GM19023 (cell line): ENCODE measurements at regions not wholly inside any gene's neighbourhood (a gene's known extent, or its start where the extent isn't known, plus 50 kb on each side); places are given as distances from the start of the nearest gene placed in this dataset.
"Not testable (repeated sequence)": the region's sequence is repeated elsewhere in the genome, so short reads cannot be mapped to it uniquely, and the experiment has no call there.

Experiments
- ATAC-seq: cut with Tn5 transposase; IDR thresholded peaks from one replicate; pipeline ENCODE4 v1.9.1; 2021; ENCODE audit warnings: mild to moderate bottlenecking, moderate library complexity; ENCODE audit not compliant: unreplicated experiment

DNA sequence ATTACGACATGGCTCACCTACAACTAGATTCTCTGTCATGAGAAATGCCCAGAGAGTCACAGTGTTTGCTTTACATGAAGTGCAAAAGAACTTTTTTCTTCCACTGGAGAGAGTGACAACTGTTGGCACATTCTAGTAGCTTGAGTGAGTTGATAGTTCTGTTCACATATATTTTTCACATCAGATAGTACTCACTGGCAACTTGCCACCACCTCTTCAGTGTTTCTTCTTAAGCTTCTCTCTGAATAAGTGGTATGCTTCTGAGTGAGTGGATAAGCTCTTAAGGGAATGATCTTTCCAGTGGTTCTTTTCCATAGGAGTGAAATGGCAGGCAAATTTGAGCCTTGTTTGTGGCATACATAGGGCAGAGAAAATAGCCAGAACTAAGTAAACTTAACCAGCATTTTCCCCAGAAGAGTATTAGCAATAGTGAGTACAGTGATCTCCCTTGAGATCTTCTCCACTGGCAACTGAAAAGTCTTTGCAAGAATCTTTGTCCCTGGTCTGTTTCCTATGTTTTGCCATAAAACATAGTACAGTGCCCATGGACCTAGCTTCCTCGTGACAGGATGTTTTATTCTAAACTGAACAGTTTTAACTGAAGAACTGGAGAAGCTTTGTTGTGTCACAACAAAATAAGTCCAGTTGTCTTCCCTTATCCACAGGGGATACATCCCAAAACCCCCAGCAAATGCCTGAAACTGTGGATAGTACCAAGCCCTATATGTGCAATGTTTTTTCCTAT is 125.4 kb upstream of the CDK13 start:
- no peak for ATAC-seq

DNA sequence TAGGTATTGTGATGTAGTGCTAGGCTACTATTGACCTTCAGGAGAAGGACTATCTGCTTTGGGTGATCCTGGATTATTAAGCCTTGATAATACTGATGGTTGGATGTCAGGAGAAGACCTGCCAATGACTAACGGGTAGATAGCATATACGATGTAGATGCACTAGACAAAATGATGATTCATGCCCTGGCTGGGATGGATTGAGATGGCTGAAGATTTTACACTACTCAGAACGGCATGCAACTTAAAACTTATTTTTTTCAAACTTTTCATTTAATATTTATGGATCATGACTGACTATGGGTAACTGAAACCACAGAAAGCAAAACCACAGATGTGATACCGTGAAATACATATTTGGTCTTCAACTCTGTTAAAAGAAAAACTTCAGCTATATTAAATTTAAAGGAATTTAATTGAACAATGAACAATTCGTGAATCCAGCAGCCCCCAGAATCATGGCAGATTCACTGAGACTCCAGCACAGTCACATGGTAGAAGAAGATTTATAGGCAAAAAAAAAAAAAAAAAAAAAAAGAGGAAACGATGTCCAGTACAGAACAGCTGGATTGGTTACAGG is 124.6 kb upstream of the CDK13 start:
- ATAC-seq = no peak

DNA sequence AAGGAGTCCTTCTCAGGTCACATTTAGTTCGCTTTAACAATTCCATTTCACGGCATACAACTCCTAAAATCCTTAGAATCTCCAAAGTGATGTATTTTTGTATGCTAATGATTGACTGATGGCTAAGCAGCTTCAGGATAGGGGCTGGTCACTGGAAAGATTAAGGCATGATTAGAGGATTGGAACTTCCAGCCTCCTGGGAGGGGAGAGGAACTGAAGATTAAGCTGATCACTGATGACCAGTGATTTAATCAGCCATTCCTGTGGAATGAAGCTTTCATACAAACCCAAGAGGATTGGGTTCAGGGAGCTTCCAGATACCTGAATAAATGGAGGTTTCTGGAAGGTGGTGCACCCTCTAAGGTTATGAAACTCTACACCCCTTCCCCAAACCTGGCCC is 123.9 kb upstream of the CDK13 start:
- no peak for ATAC-seq

DNA sequence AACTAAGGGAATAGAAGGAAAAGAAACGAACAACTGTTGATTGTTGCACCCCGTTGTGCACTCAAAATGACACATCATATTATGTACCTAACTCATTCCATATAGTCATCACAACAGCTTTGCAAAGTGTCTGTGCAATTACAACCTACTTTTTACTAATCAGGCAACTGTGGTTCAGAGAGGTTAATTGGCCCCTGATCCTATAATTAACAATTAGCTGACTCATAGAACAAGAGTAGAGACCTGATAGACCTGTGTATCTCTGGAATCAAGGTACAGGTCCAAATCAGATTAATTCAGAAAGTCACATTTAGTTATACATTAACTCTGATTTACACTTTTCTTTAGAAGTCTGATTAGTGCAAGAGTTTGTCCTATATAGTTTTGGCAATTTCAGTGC is 122.5 kb upstream of the CDK13 start:
- ATAC-seq = no peak

DNA sequence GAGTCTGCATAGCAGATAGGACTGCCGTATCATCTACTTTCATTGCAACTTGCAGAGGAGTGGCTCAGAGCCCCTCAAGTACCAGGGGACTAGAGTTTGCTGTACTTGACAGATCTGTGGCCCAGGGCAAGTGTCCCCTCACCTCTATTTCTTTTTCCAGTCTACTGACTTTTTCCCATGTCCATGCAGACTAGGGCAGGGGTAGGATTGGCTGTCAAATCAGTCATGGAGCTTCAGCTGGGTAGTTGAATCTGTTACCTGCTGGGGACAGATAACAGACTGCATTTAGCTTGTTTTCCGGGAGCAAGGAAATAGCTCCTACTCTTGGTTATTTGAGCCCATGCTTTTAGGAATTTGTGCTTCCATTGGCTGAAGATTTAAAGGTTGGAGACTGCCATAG is 121.0 kb upstream of the CDK13 start:
- ATAC-seq = no peak

DNA sequence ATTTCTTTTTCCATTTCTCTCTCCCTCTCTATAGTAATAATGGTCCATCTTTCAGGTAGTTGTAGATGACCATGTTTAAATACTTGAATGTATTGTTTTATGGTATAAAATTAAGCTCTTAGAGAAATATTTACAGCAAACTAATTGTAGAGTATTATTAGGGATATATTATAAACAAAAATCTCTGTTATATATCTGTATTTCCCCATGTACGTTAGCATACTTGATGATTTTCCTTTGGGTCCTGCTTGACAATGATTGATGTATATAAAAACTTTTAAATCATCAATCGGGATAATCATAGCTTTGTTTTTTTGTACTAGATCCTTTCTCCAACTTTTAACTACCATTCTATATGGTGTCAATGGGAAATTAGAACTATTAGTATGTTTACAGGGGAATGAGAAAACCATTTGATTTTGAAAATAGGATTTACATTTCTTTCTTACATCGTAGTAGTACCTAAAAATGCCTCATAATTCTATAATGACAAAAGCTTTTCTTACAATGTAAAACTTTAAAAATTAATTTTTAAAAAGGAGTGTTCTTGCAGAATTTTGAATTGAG is 117.5 kb upstream of the CDK13 start:
- ATAC-seq = no peak

DNA sequence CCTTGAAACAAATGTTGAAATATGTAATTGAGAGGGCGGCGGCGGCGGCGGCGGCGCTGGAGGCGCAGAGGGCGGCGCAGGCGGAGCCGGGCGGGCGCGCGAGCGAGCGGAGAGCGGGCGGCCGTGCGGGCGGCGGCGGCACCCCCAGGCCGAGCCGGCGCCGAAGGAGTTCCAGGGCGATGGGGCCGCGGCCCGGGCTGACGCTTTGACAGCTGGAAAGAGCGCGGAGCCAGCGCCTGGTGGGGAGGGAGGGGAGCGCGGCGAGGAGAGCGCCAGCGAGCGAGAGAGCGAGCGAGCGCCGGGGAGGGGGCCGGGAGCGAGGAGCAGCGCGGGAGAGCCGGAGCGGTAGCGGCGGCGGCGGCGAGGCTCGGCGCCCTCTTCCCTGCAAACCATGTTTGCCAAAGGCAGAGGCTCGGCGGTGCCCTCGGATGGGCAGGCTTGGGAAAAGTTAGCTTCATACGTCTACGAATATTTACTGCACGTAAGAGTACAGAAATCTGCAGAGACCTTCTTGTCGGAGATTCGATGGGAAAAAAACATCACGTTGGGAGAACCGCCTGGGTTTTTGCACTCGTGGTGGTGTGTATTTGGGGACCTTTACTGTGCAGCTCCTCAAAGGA is 116.8 kb upstream of the CDK13 start:
- not testable (repeated sequence) for ATAC-seq

DNA sequence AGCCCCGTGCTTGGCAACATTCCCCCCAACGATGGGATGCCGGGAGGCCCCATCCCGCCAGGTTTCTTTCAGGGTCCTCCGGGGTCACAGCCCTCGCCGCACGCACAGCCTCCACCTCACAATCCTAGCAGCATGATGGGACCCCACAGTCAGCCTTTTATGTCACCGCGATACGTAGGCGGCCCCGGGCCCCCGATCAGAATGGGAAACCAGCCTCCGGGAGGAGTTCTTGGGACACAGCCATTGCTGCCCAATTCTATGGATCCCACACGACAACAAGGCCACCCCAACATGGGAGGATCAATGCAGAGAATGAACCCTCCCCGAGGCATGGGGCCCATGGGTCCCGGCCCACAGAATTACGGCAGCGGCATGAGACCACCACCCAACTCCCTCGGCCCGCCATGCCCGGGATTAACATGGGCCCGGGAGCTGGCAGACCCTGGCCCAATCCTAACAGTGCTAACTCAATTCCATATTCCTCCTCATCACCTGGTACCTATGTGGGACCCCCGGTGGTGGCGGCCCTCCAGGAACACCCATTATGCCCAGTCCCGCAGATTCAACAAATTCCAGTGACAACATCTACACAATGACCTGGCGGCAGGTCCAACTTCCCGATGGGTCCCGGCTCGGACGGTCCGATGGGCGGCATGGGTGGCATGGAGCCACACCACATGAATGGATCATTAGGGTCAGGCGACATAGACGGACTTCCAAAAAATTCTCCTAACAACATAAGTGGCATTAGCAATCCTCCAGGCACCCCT is 116.0 kb upstream of the CDK13 start:
- ATAC-seq = not testable (repeated sequence)

DNA sequence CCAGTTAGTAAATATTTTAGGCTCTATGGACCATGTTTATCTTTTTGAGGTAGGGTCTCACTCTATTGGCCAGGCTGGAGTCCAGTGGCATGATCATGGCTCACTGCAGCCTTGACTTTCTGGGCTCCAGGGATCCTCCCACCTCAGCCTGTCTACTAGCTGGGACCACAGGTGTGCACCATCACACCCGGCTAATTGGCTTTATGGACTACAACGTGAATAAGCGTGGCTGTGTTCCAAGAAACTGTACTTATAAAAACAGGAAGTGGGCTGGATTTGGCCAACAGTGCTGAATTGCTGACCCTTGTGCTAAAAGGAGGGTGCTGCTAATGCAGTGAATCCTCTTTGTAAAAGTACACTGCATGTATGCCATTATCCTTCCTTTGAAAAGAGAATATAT is 111.7 kb upstream of the CDK13 start:
- no peak for ATAC-seq

DNA sequence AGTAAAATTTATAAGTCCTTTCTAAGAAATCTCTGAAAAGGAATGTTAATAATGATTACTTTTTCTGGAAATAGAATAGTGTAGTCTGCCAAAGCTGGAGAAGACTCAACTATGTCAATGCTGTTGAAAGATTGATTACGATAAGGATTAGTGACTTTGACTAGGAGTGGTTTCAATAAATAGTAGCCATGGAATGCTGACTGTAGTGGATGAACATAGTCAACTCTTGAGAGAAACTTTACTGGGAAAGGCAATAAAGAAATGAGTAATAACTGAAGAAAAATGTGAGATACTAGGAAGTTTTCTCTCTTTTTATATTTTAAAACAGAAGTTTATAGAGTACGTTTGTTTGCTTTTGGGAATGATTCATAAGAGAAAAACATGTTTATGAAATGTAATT is 105.0 kb upstream of the CDK13 start:
- ATAC-seq = no peak

DNA sequence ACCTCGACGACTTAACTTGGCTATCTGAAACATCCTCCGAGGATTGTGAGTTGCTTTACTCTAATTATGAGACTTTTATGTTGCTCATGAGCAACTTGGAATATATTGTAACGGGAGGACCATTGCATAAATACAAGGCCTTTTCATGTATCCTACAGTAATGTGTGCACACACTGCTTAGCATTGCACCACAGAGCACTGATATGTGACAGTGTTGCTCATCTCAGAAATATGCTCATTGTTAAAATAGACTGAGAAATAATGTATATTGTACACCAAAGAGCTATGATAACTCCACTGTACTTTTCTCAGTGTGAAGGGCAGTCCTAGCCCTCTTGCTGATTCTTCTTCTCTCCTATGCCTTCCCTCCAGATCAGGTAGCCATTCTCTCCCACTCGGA is 102.8 kb upstream of the CDK13 start:
- ATAC-seq = no peak

DNA sequence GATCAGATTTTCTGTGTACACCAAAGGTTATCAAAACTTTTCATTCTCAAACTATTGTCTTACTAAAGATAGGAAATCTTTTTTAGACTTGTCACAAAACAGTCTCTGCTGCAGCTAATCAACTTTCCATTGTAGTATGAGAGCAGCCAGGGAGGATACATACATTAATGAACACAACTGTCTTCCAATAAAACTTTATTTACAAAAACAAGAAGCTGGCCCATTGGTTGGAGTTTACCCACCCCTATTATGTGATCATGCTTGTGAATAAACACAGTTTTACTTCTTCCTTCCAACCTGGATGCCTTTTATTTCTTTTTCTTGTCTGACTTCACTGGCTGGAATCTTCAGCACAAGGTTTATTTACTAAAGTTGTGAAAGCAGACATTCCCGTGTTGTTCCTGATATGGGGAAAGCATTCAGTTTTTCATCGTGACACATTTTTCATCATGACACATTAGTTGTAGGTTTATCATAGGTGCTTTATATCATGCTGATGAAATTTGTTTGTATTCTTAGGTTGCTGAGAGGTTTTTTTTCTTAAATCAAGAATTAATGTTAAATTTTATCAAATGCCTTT is 98.5 kb upstream of the CDK13 start:
- ATAC-seq = no peak

DNA sequence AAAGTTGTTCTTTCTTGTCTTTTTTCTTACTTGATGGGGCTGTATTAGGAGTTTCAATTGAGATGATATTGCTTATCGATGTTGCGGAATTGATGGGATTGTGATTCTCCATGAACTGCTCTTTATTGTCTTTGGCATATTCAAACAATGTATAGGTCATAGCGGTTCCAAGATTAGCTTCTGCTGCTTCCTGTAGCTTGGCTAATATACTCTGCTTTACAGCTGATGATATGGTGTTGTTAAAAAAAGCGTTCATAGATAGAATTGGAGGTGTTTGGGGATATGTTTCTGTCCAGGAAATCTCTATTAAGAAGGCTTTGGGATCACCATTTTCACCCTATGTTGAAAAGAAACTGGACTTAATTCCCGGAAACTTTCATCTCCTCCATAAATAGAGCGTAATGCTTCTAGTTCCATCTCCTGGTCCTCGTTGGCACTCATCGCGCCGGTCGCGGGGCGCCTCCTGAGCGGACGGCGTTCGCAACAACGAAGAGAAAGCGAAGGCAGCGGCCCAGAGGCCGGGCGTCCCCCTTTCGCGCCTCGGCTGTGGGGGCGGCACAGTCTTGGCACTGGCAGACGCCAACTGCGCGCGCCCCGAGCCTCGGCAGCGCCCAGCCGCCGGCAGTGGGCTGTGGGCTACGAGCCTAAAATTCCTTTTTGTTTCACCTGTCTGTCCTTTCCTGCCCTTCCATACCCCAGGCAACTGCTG is 95.3 kb upstream of the CDK13 start:
- ATAC-seq = peak; percentile 70

DNA sequence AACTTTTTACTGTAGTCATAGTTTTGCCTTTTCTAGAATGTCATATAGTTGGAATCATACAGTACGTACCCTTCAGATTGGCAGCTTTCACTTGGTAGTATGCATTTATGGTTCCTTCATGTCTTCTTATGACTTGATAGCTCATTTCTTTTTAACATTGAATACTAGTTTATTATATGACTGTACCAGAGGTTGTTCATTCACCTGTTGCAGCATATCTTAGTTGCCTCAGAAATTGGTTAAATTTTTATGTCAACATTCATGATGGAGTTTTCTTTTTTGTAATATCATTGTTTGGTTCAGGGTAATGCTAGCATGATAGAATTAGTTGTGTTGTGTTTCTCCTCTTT is 94.8 kb upstream of the CDK13 start:
- ATAC-seq = no peak

DNA sequence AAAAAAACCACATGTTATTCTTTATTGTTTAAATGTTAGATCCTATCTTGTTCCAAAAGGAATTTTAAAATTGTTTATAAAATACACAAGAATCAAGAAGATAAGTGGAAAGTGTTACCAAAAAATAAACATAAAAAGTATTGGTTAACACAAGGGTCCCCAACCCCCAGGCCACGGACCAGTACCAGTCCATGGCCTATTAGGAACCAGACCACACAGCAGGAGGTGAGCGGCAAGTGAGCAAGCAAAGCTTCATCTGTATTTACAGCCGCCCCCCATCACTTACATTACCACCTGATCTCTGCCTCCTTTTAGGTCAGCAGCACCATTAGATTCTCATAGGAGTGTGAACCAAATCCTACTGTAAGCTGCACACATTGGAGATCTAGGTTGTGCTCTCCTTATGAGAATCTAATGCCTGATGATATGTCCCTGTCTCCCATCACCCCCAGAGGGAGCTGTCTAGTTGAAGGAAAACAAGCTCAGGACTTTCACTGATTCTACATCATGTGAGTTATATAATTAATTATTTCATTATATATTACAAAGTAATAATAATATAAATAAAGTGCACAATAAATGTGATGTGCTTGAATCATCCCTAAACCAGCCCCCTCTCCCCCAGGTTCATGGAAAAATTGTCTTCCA is 86.3 kb upstream of the CDK13 start:
- ATAC-seq = not testable (repeated sequence)

DNA sequence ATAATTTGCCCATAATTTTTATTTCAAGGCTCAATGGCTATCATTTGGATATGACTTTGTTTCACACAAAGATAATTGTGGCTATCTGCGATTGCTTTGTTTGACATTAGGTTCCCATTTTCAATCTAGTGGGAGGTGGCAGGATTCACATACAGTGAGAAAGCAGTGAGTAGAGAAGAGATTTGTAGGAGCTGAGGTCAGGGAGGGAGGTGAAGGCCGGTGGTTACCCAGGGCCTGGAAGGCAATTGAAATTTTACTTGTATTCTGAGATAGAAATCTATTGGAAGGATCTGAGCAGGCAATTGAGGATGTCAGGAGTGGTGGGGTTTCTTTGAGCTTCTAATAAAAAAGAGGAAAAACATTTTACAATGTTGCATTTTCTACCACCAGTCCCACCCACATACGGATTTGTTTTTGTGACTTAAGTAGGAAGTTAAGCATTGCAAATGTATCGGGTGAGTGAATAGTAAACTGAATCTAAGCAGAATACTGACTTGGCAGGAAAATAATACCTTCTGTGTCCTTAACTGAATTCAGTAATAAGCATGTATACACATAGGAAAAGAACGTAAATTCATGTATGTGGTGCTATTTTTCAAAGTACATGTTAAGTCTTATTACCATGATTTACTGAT is 80.1 kb upstream of the CDK13 start:
- ATAC-seq = not testable (repeated sequence)

DNA sequence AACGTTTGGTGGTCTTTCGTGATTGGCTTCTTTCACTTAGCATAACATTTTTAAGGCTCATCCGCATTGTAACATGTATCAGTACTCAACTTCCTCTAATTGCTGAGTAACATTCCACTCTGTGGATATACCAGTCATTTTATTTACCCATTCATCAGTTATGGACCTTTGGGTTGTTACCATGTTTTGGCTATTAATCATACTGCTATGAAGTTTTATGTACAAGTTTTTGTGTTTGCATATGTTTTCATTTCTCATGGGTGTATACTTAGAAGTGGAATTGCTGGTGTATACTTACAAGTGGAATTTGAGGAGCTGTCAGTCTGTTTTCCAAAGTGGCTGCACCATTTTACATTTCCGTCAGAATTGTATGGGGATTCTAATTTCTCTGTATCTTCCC is 78.4 kb upstream of the CDK13 start:
- ATAC-seq = not testable (repeated sequence)

DNA sequence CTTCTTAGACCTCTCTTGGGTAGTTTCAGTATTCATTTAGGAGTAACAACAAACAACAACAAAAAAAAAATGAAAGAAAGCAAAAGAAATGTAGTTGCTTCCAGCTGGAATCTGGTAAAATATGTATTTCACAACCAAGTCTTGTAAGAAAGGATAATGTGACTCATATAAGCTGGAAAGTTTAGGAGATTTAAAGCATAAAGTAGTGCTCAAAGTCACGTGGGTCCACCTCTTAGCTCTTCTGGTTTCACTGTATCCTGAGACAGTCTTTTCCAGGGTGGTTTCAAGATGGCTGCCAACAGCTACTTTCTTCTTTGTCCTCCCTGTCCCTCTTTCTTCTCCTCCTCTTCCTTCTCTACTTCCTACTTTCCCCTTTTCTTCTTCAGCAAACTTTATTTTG is 69.5 kb upstream of the CDK13 start:
- no peak for ATAC-seq

DNA sequence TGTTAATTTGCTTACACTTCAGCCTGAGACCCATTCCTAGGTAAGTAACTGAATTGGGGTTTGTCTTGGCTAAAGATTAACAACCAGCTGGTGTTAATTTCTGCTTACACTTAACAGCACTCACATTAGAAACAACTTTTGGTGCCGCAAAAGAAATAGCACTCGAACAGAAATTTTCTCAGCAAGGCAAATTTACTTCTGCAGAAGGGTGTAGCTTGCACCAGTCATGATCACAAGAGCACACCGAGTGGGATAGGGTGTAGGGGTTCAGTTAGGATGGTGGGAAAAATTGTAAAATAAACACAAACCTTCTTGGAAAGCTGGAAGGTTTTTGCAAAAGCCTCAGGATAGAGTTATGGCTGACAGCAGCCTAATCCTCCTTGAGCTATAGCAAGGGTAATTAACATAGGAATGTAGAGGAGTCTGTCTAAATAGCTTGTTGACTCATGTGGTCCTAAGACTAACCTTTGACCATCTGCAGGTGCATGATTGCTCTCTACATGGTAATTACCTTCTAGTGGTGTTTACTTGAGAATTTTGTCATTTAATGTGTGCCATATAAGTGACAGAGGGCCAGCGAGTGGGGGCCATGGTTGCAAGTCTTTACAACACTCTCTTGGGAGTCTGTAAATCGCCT is 67.8 kb upstream of the CDK13 start:
- no peak for ATAC-seq
